ENCODE measurements at regions not wholly inside any gene's neighbourhood (a gene's known extent, or its start where the extent isn't known, plus 50 kb on each side); places are given as distances from the start of the nearest gene placed in this dataset.
"Not testable (repeated sequence)": the region's sequence is repeated elsewhere in the genome, so short reads cannot be mapped to it uniquely, and the experiment has no call there.

GRCh38 chr5:144048259-144048856 is 122.1 kb downstream of the YIPF5 start:
- Mint-ChIP-seq H3K27me3 (ENCODE audit: unreplicated experiment) (peaks cover 9% of the 10 kb centered on the region), H3K36me3 (ENCODE audit: insufficient read depth, unreplicated experiment) (no peaks in the 10 kb centered on the region), H3K4me3 (ENCODE audit: low read depth, unreplicated experiment) (no peak overlapping the region), H3K27ac (ENCODE audit: unreplicated experiment) (no peak overlapping the region), H3K4me1 (ENCODE audit: low read depth, unreplicated experiment) (no peaks in the 10 kb centered on the region), H3K9me3 (ENCODE audit: low read depth, unreplicated experiment) (peaks cover 3% of the 10 kb centered on the region)
- intact Hi-C loops (cut with micrococcal nuclease; ENCODE audit: unreplicated experiment) = no loop called here
- DNase-seq = no peak
- no TSS peak for BruUV-seq (replicated peaks)
- TF ChIP-seq CTCF (IDR thresholded peaks at IDR 0.05; ENCODE audit: unreplicated experiment) = no peak
- CTCF ChIA-PET = no interaction called here

GRCh38 chr5:144055391-144055790 is 115.1 kb downstream of the YIPF5 start:
- DNase-seq; H3K4me3 Mint-ChIP-seq (ENCODE audit: low read depth, unreplicated experiment); H3K36me3 Mint-ChIP-seq (ENCODE audit: insufficient read depth, unreplicated experiment); intact Hi-C loops (cut with micrococcal nuclease; ENCODE audit: unreplicated experiment); H3K27ac Mint-ChIP-seq (ENCODE audit: unreplicated experiment); H3K4me1 Mint-ChIP-seq (ENCODE audit: low read depth, unreplicated experiment); H3K9me3 Mint-ChIP-seq (ENCODE audit: low read depth, unreplicated experiment); CTCF ChIA-PET; BruUV-seq (replicated peaks): not testable (repeated sequence)
- peaks cover 12% of the 10 kb centered on the region for H3K27me3 Mint-ChIP-seq (ENCODE audit: unreplicated experiment)

- H3K27ac Mint-ChIP-seq (ENCODE audit: unreplicated experiment); H3K4me3 Mint-ChIP-seq (ENCODE audit: low read depth, unreplicated experiment); H3K9me3 Mint-ChIP-seq (ENCODE audit: low read depth, unreplicated experiment); DNase-seq; H3K36me3 Mint-ChIP-seq (ENCODE audit: insufficient read depth, unreplicated experiment); CTCF ChIA-PET; intact Hi-C loops (cut with micrococcal nuclease; ENCODE audit: unreplicated experiment); H3K4me1 Mint-ChIP-seq (ENCODE audit: low read depth, unreplicated experiment); BruUV-seq (replicated peaks): not testable (repeated sequence)
- peaks cover 12% of the 10 kb centered on the region for H3K27me3 Mint-ChIP-seq (ENCODE audit: unreplicated experiment)
Measured at GRCh38 chr5:144060091-144060490, 110.4 kb downstream of the YIPF5 start.

GRCh38 chr5:144060598-144060997 is 109.9 kb downstream of the YIPF5 start:
- Mint-ChIP-seq H3K27me3 (ENCODE audit: unreplicated experiment) (peaks cover 12% of the 10 kb centered on the region), H3K36me3 (ENCODE audit: insufficient read depth, unreplicated experiment) (no peaks in the 10 kb centered on the region), H3K9me3 (ENCODE audit: low read depth, unreplicated experiment) (peaks cover 6% of the 10 kb centered on the region), H3K27ac (ENCODE audit: unreplicated experiment) (no peak overlapping the region), H3K4me1 (ENCODE audit: low read depth, unreplicated experiment) (no peaks in the 10 kb centered on the region), H3K4me3 (ENCODE audit: low read depth, unreplicated experiment) (no peak overlapping the region)
- no peak for DNase-seq
- CTCF ChIA-PET = no interaction called here
- TF ChIP-seq CTCF (IDR thresholded peaks at IDR 0.05; ENCODE audit: unreplicated experiment) = no peak
- no TSS peak for BruUV-seq (replicated peaks)
- intact Hi-C loops (cut with micrococcal nuclease; ENCODE audit: unreplicated experiment) = no loop called here

- Mint-ChIP-seq H3K9me3 (ENCODE audit: low read depth, unreplicated experiment) (peaks cover under 1% of the 10 kb centered on the region), H3K27me3 (ENCODE audit: unreplicated experiment) (no peaks in the 10 kb centered on the region), H3K27ac (ENCODE audit: unreplicated experiment) (no peak overlapping the region), H3K4me1 (ENCODE audit: low read depth, unreplicated experiment) (no peaks in the 10 kb centered on the region), H3K36me3 (ENCODE audit: insufficient read depth, unreplicated experiment) (no peaks in the 10 kb centered on the region), H3K4me3 (ENCODE audit: low read depth, unreplicated experiment) (no peak overlapping the region)
- no peak for TF ChIP-seq CTCF (IDR thresholded peaks at IDR 0.05; ENCODE audit: unreplicated experiment)
- intact Hi-C loops (cut with micrococcal nuclease; ENCODE audit: unreplicated experiment) = no loop called here
- CTCF ChIA-PET = no interaction called here
- no peak for DNase-seq
- no TSS peak for BruUV-seq (replicated peaks)
Measured at GRCh38 chr5:144065786-144066185, 104.7 kb downstream of the YIPF5 start.

All from Calu3 (cell line).